ENCODE measurements at regions not wholly inside any gene's neighbourhood (a gene's known extent, or its start where the extent isn't known, plus 50 kb on each side); places are given as distances from the start of the nearest gene placed in this dataset.

DNA sequence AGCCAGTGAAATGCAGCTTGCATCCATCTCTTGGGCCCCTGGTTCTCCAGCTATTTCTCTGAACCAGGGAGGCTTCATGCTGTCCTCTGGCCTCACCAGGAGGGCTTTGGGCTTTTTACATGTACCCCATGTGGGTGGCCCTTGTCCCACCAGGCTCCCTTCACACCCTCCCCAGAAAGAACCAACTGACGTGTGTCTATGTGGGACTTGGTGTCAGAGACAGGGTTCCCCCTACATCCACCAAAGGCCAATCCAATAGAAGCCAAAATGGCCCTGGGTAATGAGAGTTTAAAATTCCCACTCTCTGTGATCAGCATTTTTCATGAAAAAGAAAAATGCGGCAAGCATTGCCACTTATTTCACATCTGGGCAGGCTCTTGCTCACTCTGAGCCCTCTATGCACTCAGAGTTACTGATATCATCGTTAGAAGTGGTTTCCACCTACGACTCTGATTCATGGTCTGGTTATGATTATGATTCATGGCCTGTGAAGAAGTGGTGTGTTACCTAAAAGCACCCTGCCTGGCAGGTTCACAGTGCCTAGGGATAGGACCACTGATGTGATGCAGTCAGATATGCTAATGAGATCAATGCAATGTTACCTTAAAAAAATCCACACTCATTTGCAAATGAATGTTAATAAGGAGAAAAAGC is 133.5 kb downstream of the BUB3 start:
- Histone ChIP-seq H3K36me3 (ENCODE audit: insufficient read depth, low read length) (no peaks in the 10 kb centered on the region), H3K9me2 (replicated peaks; ENCODE audit: low read depth, low read length) (no peaks in the 10 kb centered on the region), H3K4me1 (ENCODE audit: insufficient read depth, low read length, poor library complexity, severe bottlenecking) (no peaks in the 10 kb centered on the region), H3K4me2 (ENCODE audit: low read depth, low read length, poor library complexity, severe bottlenecking) (no peak overlapping the region), H3F3A (ENCODE audit: low read depth) (no peaks in the 10 kb centered on the region), H2AFZ (ENCODE audit: low read length) (no peak overlapping the region), H4K20me1 (ENCODE audit: insufficient read depth, low read length, poor library complexity, severe bottlenecking) (no peaks in the 10 kb centered on the region), H3K9me3 (ENCODE audit: insufficient read depth, low read depth, low read length) (no peaks in the 10 kb centered on the region), H3K79me2 (ENCODE audit: insufficient read depth, low read length) (no peaks in the 10 kb centered on the region), H3K9ac (ENCODE audit: low read depth, low read length, poor library complexity, severe bottlenecking) (no peak overlapping the region), H3K27me3 (ENCODE audit: insufficient read depth, low read length, poor library complexity, severe bottlenecking) (no peaks in the 10 kb centered on the region), H3K4me3 (ENCODE audit: low read length, poor library complexity, severe bottlenecking) (no peak overlapping the region)
- TF ChIP-seq CTCF (conservative IDR thresholded peaks at IDR 0.05; ENCODE audit: low read length) (no peak), EZH2phosphoT487 (IDR thresholded peaks at IDR 0.05; ENCODE audit: borderline replicate concordance) (no peak)

DNA sequence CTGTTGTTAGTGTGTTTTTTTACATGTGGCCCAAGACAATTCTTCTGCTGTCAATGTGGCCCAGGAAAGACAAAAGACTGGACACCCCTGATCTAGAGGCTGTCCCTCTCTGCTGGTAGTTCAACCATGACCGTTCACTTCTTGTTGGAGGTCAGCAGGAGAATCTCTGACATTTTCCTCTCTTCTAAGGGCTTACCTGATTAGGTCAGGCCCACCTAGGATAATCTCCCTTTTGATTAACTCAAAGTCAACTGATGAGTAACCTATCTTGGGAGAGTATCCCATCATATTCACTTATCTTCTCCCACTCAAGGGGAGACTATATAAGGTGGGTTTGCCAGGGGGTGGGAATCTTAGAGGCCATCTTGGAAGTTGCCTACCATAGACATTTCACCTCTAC is 135.2 kb downstream of the BUB3 start:
- Histone ChIP-seq H3K27me3 (ENCODE audit: insufficient read depth, low read length, poor library complexity, severe bottlenecking) (no peaks in the 10 kb centered on the region), H3K9me2 (replicated peaks; ENCODE audit: low read depth, low read length) (no peaks in the 10 kb centered on the region), H3K9me3 (ENCODE audit: insufficient read depth, low read depth, low read length) (no peaks in the 10 kb centered on the region), H2AFZ (ENCODE audit: low read length) (no peak overlapping the region), H3F3A (ENCODE audit: low read depth) (no peaks in the 10 kb centered on the region), H3K9ac (ENCODE audit: low read depth, low read length, poor library complexity, severe bottlenecking) (no peak overlapping the region), H3K79me2 (ENCODE audit: insufficient read depth, low read length) (no peaks in the 10 kb centered on the region), H3K4me2 (ENCODE audit: low read depth, low read length, poor library complexity, severe bottlenecking) (no peak overlapping the region), H3K4me1 (ENCODE audit: insufficient read depth, low read length, poor library complexity, severe bottlenecking) (no peaks in the 10 kb centered on the region), H3K4me3 (ENCODE audit: low read length, poor library complexity, severe bottlenecking) (no peak overlapping the region), H3K36me3 (ENCODE audit: insufficient read depth, low read length) (no peaks in the 10 kb centered on the region), H4K20me1 (ENCODE audit: insufficient read depth, low read length, poor library complexity, severe bottlenecking) (no peaks in the 10 kb centered on the region)
- TF ChIP-seq CTCF (conservative IDR thresholded peaks at IDR 0.05; ENCODE audit: low read length) = no peak
- no peak for TF ChIP-seq EZH2phosphoT487 (IDR thresholded peaks at IDR 0.05; ENCODE audit: borderline replicate concordance)

GRCh38 chr10:123294109-123294508 is 139.9 kb downstream of the BUB3 start:
- H3K9me3 ChIP-seq (ENCODE audit: insufficient read depth, low read depth, low read length) = no peaks in the 10 kb centered on the region
- no peaks in the 10 kb centered on the region for H3K27me3 ChIP-seq (ENCODE audit: insufficient read depth, low read length, poor library complexity, severe bottlenecking)
- no peak overlapping the region for H3K9ac ChIP-seq (ENCODE audit: low read depth, low read length, poor library complexity, severe bottlenecking)

More at GRCh38 chr10:123294109-123294508, 139.9 kb downstream of the BUB3 start:
- Histone ChIP-seq H2AFZ (ENCODE audit: low read length) (no peak overlapping the region), H3F3A (ENCODE audit: low read depth) (no peaks in the 10 kb centered on the region), H3K36me3 (ENCODE audit: insufficient read depth, low read length) (no peaks in the 10 kb centered on the region), H3K4me3 (ENCODE audit: low read length, poor library complexity, severe bottlenecking) (no peak overlapping the region), H3K4me2 (ENCODE audit: low read depth, low read length, poor library complexity, severe bottlenecking) (no peak overlapping the region), H3K79me2 (ENCODE audit: insufficient read depth, low read length) (no peaks in the 10 kb centered on the region), H4K20me1 (ENCODE audit: insufficient read depth, low read length, poor library complexity, severe bottlenecking) (no peaks in the 10 kb centered on the region), H3K4me1 (ENCODE audit: insufficient read depth, low read length, poor library complexity, severe bottlenecking) (no peaks in the 10 kb centered on the region), H3K9me2 (replicated peaks; ENCODE audit: low read depth, low read length) (no peaks in the 10 kb centered on the region)
- TF ChIP-seq CTCF (conservative IDR thresholded peaks at IDR 0.05; ENCODE audit: low read length) (no peak), EZH2phosphoT487 (IDR thresholded peaks at IDR 0.05; ENCODE audit: borderline replicate concordance) (no peak)
